Activated CD8-positive, alpha-beta memory T cell treated with anti-CD3 and anti-CD28 coated beads for 48 hours (primary cell): ENCODE measurements at regions not wholly inside any gene's neighbourhood (a gene's known extent, or its start where the extent isn't known, plus 50 kb on each side); places are given as distances from the start of the nearest gene placed in this dataset.

Experiments used
- DNase-seq, 3 experiments: peaks; one replicate each; pipeline ENCODE4 v3.0.0-alpha.2; 2020; ENCODE audit warnings: low read depth in 2 of 3, low spot score in 2 of 3

- no peak for DNase-seq
These were observed 593.5 kb downstream of the DIAPH3 start for GRCh38 chr13:59570204-59570603.

- no peak for DNase-seq
These were observed 579.6 kb downstream of the DIAPH3 start for GRCh38 chr13:59584101-59584500.

DNA sequence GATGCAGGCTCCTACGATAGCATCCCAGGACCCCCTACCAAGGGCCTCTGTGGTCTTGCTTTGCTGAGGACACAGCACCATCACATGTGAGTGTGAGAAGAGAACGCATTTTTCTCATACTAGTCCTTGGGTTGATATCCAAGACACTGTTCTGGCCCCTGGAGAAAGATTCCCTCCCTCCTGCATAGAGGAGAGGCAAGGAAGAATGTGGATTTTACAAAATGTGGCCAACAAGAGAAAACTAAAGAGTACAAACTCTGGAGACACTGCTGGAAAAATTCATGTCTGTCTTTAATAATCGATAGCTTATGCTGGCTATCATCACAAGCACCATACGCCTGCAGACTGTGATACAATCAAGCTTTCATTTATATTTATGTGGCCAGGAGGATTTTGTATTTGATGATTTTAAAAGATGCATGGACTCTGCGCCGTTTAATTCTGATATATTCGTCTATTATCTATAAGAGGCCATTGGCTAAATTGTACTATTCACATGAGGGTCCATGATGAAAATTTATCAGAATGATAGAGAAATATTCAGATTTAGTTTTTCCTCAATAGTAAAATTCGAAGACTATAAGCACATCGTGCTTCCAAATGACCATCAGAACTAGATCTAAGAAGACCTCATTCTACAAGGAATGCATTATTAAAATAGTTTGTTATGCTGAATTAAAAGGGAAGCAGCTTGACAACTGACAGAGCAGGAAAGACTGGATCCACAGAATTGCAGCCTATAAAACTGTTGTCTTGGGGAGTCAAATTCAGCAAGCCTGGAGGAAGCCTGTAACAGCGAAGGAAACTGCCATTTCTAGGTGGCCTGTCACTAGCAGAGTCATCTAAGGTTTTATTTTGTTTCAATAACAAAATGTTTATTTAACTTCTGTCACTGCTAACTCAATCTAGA, 578.7 kb downstream of the DIAPH3 start:
- no peak for DNase-seq

DNA sequence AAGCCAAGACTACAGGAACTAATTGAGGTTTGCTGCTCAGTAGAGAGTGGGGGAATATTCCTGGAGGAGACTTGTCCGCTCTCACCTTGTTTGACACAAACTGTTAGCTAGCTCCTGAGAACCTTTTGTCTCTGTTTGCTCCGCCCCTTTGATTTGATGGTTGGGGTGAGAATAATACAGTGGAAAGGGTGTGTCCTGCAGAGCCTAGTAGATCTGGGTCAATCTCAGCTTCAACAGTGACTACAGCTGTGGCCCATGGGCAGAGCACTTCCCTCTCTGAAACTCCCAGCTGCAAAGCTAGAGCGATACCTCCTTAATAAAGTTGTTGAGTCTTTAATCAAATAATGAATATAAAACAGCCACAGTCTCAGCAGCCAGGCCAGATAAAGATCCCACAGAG, 576.7 kb downstream of the DIAPH3 start:
- no peak for DNase-seq

DNA sequence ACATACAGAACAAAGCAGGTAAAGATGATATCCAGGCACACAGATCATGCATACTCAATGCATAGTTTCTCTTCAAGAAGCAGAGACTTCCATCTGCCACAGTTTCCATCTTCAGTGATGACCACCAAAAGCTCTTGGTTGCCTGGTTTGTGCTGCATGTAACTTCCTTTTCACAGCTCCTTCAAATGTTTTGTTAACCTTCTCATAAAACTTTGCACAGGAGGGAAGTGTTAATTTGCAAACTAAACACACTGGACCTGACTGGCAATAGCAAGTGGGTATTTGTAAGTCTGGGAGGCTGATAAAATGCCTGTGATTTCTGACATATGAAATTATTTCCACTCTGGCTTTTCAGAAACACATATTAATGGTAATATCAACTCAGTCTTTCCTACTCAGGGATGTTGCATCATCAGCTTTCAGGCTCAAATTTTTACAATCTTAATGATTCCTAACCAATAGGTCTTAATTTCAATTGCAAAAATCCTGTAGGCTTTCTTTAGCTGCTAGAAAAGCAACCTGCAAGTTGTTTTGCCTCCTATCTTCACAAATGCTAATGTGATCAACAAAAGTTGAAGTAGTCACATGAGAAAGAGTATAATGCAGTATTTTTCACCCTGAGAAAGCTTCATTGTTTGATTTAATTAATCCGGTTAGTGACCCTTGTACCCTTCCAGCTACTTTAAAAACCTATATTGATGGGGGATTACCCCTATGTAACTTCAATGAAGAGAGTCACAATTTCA, 575.6 kb downstream of the DIAPH3 start:
- no peak for DNase-seq

DNA sequence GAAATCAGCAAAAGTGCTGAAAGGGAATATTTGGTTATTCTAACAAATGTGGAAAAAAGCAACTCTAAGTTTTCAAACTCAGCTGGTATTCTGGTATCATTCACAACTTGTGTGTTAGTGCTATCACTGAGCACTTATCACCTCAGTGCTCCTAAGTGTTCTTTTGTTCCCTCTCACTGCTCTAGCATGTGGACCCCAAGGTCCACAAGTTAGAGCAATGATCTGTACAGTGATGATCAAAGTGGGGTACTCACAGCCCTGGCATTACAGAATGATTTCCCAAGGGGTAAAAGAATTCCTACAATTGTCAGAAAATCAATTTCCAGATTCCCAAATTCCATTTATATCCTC, 575.0 kb downstream of the DIAPH3 start:
- DNase-seq: no peak

DNA sequence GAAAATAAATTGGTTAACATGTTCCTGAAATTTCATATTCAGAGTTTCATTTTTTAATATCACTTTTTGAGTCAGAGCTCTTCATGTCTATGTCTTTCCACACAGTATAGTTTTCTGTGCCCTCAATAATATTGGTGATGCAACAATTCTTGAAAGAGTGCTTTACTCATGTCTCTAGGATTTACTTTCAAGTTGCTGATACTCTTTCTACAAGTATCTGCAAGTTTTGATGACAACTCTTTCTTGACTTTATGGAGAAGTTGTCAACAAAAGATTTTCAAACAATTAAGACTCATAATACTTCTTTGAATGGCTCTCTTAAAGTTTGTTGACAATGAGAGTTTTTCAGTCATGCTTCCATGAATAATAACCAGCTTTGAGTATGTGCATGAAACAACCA, 561.7 kb downstream of the DIAPH3 start:
- DNase-seq: no peak

- DNase-seq: no peak
These were observed 560.1 kb downstream of the DIAPH3 start for GRCh38 chr13:59603646-59604045.

- DNase-seq: no peak
These were observed 556.6 kb downstream of the DIAPH3 start for GRCh38 chr13:59607172-59607571.

- DNase-seq: no peak
These were observed 555.9 kb downstream of the DIAPH3 start for GRCh38 chr13:59607780-59608233.

DNA sequence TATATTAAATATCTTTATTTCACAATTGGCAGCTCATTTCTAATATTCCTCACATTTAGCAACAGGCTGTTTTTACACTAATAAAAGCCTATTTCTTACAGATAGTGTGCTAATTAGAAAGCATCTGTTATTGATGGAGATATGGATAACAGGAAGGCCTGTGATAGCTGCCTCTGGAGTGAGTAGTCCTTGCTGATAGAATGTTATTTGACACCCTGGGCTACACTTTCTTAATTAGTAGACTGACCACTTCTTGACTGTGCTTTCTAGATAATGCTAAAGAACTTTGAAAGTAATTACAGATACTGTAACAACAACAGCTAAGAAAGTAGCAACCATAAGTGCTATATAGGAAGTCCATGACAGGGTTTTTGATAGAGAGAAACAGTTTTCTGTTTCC, 554.3 kb downstream of the DIAPH3 start:
- DNase-seq: no peak
